Gastrocnemius medialis (tissue), 4 donors: ENCODE measurements at regions not wholly inside any gene's neighbourhood (a gene's known extent, or its start where the extent isn't known, plus 50 kb on each side); places are given as distances from the start of the nearest gene placed in this dataset.

Experiments used
- POLR2A ChIP-seq, 2 donors: fragments of 450-650 bp; IDR thresholded peaks; one replicate each; pipeline ENCODE4 v1.6.1; 2017; ENCODE audit warnings: antibody characterized with exemption in 2 of 2, mild to moderate bottlenecking in 2 of 2, moderate library complexity in 2 of 2
- TF ChIP-seq, protein P1 (sequence below), 5 experiments: fragments of 450-650 bp in 3 of 5; fragments of 200-600 bp in 2 of 5; sonication (generic) in 2 of 5; IDR thresholded peaks in 4 of 5; conservative IDR thresholded peaks in 1 of 5; 1 replicate in 4 of 5; 2 replicates in 1 of 5; pipeline ENCODE4 v1.5.1; 2016 to 2019; ENCODE audit warnings: antibody characterized with exemption in 5 of 5, mild to moderate bottlenecking in 3 of 5, moderate library complexity in 3 of 5

DNA sequence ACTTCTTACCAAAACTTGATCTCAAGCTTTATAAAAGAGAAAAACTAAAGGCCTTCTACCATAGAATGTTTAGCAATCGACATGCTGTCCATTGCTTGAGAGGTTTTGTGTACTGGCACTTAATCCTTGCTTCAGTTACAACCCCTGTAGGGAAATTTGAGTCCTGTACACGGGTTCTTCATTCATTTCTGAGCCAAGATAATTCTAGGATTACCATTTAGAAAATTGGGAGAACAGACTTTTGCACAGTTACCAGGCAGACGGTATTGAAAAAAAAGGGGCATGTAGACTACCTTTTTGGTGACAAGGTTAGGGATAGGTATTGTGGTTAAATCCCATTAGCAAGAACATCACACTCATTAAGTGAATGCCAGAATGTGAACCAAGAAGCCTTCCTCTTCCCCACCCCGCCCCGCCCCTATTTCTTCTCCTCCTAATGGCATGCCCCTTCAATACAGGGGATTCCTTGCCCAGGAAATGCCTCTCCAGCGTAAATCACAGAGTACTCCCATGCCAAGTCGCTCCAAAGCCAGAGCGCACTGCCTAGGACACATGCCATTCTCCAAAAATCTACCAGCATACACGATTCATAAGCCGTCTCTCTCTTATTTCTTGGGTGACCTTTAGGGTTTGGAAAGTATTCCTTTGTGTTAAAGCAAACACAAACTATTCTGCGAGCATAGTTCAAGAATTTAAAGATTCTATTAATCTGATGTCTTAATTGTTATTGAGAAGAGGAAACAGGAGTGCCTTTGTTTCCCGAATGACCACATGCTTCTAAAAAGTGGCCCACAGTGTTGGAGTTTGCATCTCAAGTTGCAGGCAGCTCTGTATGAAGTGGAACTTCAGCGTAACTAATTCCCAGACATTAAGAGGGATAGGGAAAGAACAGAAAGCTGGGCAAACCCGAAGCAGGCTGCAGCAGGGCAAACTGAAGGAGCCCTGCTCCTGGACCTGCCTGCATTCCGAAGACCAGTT lies 164.0 kb upstream of the NR2F2 start:
- TF ChIP-seq, protein P1, sequence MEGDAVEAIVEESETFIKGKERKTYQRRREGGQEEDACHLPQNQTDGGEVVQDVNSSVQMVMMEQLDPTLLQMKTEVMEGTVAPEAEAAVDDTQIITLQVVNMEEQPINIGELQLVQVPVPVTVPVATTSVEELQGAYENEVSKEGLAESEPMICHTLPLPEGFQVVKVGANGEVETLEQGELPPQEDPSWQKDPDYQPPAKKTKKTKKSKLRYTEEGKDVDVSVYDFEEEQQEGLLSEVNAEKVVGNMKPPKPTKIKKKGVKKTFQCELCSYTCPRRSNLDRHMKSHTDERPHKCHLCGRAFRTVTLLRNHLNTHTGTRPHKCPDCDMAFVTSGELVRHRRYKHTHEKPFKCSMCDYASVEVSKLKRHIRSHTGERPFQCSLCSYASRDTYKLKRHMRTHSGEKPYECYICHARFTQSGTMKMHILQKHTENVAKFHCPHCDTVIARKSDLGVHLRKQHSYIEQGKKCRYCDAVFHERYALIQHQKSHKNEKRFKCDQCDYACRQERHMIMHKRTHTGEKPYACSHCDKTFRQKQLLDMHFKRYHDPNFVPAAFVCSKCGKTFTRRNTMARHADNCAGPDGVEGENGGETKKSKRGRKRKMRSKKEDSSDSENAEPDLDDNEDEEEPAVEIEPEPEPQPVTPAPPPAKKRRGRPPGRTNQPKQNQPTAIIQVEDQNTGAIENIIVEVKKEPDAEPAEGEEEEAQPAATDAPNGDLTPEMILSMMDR (IDR thresholded peaks at IDR 0.05 in 4 of 5, conservative IDR thresholded peaks at IDR 0.05 in 1 of 5) = no peak
- no peak for TF ChIP-seq POLR2A (IDR thresholded peaks at IDR 0.05)
